NB4 (cell line): ENCODE measurements at regions not wholly inside any gene's neighbourhood (a gene's known extent, or its start where the extent isn't known, plus 50 kb on each side); places are given as distances from the start of the nearest gene placed in this dataset.

Experiments
- DNase-seq: peaks from one replicate; pipeline ENCODE4 v3.0.0; 2010; ENCODE audit warnings: low read depth
- H3K4me3 ChIP-seq: one replicate; pipeline ENCODE4 v1.5.1; 2011; ENCODE audit warnings: mild to moderate bottlenecking, low read depth, low read length, moderate library complexity
- MAX ChIP-seq: IDR thresholded peaks from 2 replicates; pipeline ENCODE4 v1.6.1; 2011; ENCODE audit warnings: low read depth, low read length
- MYC ChIP-seq: IDR thresholded peaks from 2 replicates; pipeline ENCODE4 v1.6.1; 2011; ENCODE audit warnings: low read depth, low read length
- POLR2A ChIP-seq: IDR thresholded peaks from 2 replicates; pipeline ENCODE4 v1.6.1; 2011; ENCODE audit warnings: mild to moderate bottlenecking; ENCODE audit not compliant: insufficient read length; ENCODE audit errors: extremely low read depth
- TF ChIP-seq, protein P1 (sequence below): IDR thresholded peaks from one replicate; pipeline ENCODE4 v1.5.1; 2012; ENCODE audit warnings: low read depth, low read length

GRCh38 chr5:109990723-109991359, 301.1 kb downstream of the MAN2A1 start:
- no peak overlapping the region for H3K4me3 ChIP-seq
- TF ChIP-seq MYC (no peak), MAX (no peak), POLR2A (no peak)
- TF ChIP-seq, protein P1, sequence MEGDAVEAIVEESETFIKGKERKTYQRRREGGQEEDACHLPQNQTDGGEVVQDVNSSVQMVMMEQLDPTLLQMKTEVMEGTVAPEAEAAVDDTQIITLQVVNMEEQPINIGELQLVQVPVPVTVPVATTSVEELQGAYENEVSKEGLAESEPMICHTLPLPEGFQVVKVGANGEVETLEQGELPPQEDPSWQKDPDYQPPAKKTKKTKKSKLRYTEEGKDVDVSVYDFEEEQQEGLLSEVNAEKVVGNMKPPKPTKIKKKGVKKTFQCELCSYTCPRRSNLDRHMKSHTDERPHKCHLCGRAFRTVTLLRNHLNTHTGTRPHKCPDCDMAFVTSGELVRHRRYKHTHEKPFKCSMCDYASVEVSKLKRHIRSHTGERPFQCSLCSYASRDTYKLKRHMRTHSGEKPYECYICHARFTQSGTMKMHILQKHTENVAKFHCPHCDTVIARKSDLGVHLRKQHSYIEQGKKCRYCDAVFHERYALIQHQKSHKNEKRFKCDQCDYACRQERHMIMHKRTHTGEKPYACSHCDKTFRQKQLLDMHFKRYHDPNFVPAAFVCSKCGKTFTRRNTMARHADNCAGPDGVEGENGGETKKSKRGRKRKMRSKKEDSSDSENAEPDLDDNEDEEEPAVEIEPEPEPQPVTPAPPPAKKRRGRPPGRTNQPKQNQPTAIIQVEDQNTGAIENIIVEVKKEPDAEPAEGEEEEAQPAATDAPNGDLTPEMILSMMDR: no peak
- no peak for DNase-seq

DNA sequence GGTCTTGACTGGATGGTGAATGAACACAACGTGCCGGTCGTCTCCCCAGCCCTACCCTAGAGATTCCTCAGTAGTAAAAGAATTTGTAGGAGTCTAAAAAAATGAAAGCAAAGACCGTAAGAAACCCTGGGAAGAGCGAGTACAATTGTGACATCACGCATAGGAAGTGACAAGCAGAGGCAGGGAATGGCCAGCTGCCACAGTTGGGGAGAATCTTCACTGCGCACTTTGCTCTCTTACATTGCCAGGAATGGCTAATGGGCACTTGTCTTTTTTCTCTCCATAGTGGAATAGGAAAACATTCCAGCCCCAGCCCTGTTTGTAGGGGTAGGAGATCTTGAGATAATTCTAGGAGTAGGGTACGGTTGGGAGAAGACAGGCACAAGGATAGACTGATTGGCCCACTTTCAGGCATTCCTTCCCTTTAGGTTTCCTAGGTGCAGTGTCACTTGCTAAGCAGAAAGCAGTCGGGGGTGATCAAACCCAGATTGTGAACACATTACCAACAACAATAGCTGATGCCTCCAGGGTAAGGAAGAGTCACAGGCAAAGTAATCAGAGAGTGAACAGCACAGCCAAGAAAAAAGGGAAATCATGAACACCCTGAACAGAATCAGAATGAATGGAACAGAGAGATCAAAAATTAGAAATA, 302.7 kb downstream of the MAN2A1 start:
- TF ChIP-seq POLR2A (no peak), MAX (no peak)
- TF ChIP-seq, protein P1: no peak
- H3K4me3 ChIP-seq: no peak overlapping the region
- DNase-seq: no peak

DNA sequence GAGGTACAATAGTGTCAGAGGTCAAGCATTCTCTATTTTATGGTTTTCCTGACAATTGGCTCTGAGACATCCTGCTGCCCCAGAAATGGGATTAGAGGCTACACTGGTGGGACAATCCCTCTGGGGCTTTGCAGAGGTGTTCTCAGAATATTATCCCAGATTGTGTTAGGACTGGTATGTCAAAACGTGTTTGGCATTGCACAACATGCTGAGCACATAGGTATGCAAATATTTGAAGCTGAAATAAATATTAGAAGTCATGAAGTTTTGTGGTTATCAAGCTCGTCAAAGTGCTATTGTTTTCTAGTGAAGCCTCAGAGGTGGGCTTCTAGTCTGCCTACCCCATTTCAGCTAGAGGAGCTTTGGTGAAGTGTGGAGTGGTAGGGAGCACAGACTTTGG, 304.4 kb downstream of the MAN2A1 start:
- TF ChIP-seq MYC (no peak), MAX (no peak), POLR2A (no peak)
- TF ChIP-seq, protein P1: no peak
- no peak for DNase-seq
- no peak overlapping the region for H3K4me3 ChIP-seq

- no peak overlapping the region for H3K4me3 ChIP-seq
- DNase-seq: no peak
- TF ChIP-seq MYC (no peak), POLR2A (no peak), MAX (no peak)
- TF ChIP-seq, protein P1: no peak
These were observed 306.5 kb downstream of the MAN2A1 start for GRCh38 chr5:109996246-109996645.

DNA sequence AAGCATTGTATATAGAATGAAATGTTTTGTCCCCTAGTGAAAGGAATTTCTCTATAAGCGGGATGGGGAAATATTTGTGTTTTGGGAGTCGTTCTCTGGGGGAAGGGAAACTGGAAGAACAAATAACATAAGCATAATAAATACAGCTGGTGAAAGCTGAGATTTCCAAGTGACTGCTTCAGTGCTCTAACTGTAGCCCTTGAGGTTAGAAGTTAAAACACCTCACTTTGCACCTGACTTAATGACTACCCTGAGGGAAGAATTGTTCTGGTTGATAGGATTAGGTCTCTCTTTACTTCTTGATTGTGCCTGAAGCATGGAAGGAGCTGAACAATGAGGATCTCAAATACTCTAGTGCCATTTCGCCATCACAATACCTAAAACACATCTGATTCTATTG, 307.4 kb downstream of the MAN2A1 start:
- no peak for DNase-seq
- no peak for TF ChIP-seq MYC
- TF ChIP-seq, protein P1: no peak
- TF ChIP-seq MAX: no peak
- no peak for TF ChIP-seq POLR2A
- H3K4me3 ChIP-seq: no peak overlapping the region

DNA sequence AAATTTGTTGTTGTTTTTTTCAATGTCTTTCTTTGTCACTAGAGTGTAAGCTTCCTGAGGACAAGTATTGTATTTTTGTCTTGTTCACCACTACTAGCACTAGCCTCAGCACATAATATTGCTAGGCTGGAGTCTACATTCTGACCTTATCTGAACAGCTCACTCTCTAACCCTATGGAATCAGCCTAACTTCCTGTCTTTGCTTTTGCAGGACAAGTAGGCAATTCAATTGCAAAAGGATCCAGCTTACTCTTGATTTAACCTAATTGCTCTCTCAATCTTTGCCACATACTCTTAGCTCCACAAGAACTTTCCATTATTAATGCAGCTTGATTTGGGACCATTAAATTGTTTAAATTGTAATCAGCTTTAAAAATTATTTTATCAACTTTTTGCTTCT, 308.5 kb downstream of the MAN2A1 start:
- no peak for DNase-seq
- TF ChIP-seq MAX (no peak), MYC (no peak), POLR2A (no peak)
- TF ChIP-seq, protein P1: no peak
- no peak overlapping the region for H3K4me3 ChIP-seq
